GM12874 (cell line): ENCODE measurements at regions not wholly inside any gene's neighbourhood (a gene's known extent, or its start where the extent isn't known, plus 50 kb on each side); places are given as distances from the start of the nearest gene placed in this dataset.

Source experiments
- TF ChIP-seq, protein P1 (sequence below): IDR thresholded peaks from 2 replicates; pipeline ENCODE4 v1.5.1; 2011; ENCODE audit warnings: low read depth, mild to moderate bottlenecking, control low read depth, low read length, moderate library complexity; ENCODE audit not compliant: insufficient read depth

DNA sequence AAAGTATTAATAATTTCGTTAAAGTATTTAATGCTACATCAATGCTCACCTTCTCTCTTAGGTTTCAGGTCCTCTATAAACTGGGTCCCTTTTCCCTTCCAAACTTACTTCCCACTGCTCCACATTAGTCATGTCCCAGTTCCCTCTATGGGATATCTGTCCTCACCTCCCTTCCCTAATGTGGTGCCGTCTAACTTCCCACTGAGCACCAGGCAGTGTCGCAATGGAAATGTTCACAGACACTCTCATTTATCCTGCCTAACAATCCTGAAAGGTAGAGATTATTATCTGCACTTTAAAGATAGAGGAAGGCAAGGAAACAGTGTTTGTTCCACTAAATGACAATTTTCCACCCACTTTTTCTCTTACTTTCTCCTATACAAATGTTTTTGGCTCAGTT, 329.7 kb downstream of the CWC27 start:
- TF ChIP-seq, protein P1, sequence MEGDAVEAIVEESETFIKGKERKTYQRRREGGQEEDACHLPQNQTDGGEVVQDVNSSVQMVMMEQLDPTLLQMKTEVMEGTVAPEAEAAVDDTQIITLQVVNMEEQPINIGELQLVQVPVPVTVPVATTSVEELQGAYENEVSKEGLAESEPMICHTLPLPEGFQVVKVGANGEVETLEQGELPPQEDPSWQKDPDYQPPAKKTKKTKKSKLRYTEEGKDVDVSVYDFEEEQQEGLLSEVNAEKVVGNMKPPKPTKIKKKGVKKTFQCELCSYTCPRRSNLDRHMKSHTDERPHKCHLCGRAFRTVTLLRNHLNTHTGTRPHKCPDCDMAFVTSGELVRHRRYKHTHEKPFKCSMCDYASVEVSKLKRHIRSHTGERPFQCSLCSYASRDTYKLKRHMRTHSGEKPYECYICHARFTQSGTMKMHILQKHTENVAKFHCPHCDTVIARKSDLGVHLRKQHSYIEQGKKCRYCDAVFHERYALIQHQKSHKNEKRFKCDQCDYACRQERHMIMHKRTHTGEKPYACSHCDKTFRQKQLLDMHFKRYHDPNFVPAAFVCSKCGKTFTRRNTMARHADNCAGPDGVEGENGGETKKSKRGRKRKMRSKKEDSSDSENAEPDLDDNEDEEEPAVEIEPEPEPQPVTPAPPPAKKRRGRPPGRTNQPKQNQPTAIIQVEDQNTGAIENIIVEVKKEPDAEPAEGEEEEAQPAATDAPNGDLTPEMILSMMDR = no peak
